Activated CD4-positive, alpha-beta memory T cell treated with anti-CD3 and anti-CD28 coated beads, Interleukin-2, amount 10 ng/mL, durations not matched to agents 7 days and 5 days (primary cell): ENCODE measurements at regions not wholly inside any gene's neighbourhood (a gene's known extent, or its start where the extent isn't known, plus 50 kb on each side); places are given as distances from the start of the nearest gene placed in this dataset.
"Not testable (repeated sequence)": the region's sequence is repeated elsewhere in the genome, so short reads cannot be mapped to it uniquely, and the experiment has no call there.

Experiments
- CTCF ChIA-PET: fragments of 350-600 bp; sonication (Branson Sonifier 250); formaldehyde crosslinking; loops from one replicate; lab custom pipeline; 2021; ENCODE audit warnings: antibody characterized with exemption, inconsistent platforms; lab: Charles Lee
- POLR2A ChIA-PET: fragments of 350-600 bp; sonication (Branson Sonifier 250); formaldehyde crosslinking; loops from one replicate; lab custom pipeline; 2021; ENCODE audit warnings: antibody characterized with exemption; lab: Charles Lee
- DNase-seq: peaks from one replicate; pipeline ENCODE4 v3.0.0-alpha.2; 2020
- H3K27ac Mint-ChIP-seq: one replicate; pipeline ENCODE4 v1.8.0; 2021; ENCODE audit warnings: mild to moderate bottlenecking, mixed read lengths
- H3K27me3 Mint-ChIP-seq: one replicate; pipeline ENCODE4 v1.8.0; 2021; ENCODE audit warnings: mixed read lengths
- H3K36me3 Mint-ChIP-seq: one replicate; pipeline ENCODE4 v1.8.0; 2021; ENCODE audit warnings: low read depth, mixed read lengths
- H3K4me1 Mint-ChIP-seq: one replicate; pipeline ENCODE4 v1.8.0; 2021; ENCODE audit warnings: mixed read lengths
- H3K4me3 Mint-ChIP-seq: one replicate; pipeline ENCODE4 v1.8.0; 2021; ENCODE audit warnings: mild to moderate bottlenecking, mixed read lengths
- H3K9me3 Mint-ChIP-seq: one replicate; pipeline ENCODE4 v1.8.0; 2021; ENCODE audit warnings: mixed read lengths

DNA sequence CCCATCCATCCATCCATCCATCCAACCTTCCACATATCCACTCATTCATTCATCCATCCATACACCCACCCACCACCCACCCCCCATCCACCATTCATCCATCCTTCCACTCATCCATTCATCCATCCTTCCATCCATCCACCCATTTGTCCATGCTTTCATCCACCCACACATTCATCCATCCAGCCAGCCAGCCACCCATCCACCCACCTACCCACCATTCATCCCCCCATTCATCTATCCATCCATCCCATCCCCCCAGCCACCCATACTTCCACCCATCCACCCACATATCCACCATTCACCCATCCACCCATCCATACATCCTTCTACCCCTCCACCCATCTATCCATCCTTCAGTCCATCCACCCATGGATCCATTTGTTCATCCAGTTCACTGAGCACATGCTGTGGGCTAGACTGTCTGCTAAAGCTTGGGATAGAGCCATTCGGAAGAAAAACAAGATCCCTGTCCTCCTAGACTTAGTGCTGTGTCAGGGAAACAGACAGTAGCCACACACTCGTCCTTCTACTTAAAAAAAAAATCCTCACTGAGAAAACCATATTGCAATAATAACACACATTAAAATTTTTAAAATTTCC, 377.5 kb downstream of the ADGRD1 start:
- H3K4me3 Mint-ChIP-seq, result no peak overlapping the region
- DNase-seq, result no peak
- H3K9me3 Mint-ChIP-seq, result no peaks in the 10 kb centered on the region
- no peaks in the 10 kb centered on the region for H3K36me3 Mint-ChIP-seq
- no peaks in the 10 kb centered on the region for H3K27me3 Mint-ChIP-seq
- ChIA-PET CTCF (no interaction called here), POLR2A (no interaction called here)
- H3K4me1 Mint-ChIP-seq, result no peaks in the 10 kb centered on the region
- H3K27ac Mint-ChIP-seq, result no peak overlapping the region

DNA sequence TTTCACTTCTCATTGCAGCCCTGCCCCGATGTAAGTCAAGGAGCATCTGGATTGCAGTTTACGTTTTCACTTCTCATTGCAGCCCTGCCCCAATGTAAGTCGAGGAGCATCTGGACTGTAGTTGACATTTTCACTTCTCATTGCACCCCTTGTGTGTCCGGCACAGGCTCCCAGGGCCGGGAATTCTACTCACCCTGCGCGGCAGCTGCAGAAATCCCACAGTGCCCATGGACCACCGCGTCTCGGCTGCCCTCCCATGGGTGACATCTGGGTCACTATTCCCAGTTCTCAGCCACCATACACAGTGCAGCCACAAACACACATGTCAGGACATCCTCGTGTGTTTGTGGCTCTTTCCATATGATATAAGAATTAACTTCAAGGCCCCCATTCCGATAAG, 378.5 kb downstream of the ADGRD1 start:
- Mint-ChIP-seq H3K4me1 (no peaks in the 10 kb centered on the region), H3K36me3 (no peaks in the 10 kb centered on the region), H3K27ac (no peak overlapping the region), H3K27me3 (no peaks in the 10 kb centered on the region), H3K4me3 (no peak overlapping the region), H3K9me3 (no peaks in the 10 kb centered on the region)
- ChIA-PET POLR2A (no interaction called here), CTCF (no interaction called here)
- DNase-seq, result no peak

DNA sequence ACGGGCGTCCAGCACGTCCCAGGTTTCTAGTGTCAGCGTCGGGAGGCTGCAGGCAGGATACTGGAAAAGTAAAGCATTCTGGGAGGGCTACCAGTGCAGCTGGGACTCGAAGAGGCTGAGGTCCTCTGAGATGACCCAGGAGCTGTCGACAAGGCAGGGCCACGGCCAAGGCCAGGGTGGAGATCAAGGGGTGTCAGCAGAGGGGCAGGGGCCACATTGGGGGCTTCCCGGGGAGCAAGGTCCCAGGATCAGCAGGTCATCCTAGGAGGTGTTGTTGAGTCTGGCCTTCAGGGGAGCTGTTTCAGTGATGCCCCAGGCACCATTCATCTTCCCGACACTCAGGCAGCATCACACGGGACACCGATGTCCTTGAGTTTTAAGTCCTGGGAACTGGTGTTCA, 377.8 kb upstream of the SFSWAP start:
- H3K9me3 Mint-ChIP-seq, result no peaks in the 10 kb centered on the region
- no peaks in the 10 kb centered on the region for H3K27me3 Mint-ChIP-seq
- ChIA-PET CTCF (no interaction called here), POLR2A (no interaction called here)
- H3K36me3 Mint-ChIP-seq, result no peaks in the 10 kb centered on the region
- H3K4me1 Mint-ChIP-seq, result no peaks in the 10 kb centered on the region
- no peak overlapping the region for H3K4me3 Mint-ChIP-seq
- no peak overlapping the region for H3K27ac Mint-ChIP-seq
- peak; percentile 9 for DNase-seq

DNA sequence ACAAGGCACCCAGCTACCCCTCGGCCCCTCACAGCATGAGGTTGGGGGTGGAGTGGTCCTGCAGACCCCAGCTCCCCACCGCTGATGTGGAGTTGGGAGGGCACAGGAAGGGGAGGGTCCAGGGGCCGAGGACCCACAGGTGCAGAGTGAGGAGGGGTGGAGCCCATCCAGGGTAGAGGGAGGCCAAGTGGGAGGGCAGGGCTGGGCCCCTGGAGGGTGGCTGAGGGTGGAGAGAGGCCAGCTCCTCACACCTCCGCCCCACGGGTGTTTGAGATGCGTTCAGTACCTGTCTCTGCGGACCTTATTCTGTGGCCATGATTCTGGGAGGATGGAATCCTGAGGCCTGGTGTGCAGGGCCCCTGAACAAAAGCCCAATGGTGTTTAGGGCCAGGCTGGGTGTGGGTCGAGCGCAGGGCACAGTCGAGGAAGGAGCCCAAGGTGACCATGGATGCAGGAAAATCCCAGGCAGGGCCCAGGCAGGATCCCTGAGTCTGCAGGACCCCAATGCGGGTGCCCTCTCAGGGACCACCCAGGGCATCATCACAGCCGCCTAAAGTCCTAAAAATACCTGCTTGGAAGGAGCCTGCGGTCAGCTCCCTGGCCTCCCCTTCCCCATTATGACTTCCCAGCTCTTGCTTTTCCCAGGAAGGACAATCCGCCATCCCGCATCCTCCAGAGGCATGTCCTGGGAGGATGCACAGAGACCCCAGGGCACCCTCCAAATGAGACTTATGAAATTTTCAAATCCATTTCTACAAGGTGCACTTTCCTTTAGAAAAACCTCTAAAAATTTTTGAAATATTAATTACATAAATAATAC, 377.1 kb upstream of the SFSWAP start:
- Mint-ChIP-seq H3K36me3 (no peaks in the 10 kb centered on the region), H3K4me3 (no peak overlapping the region)

DNA sequence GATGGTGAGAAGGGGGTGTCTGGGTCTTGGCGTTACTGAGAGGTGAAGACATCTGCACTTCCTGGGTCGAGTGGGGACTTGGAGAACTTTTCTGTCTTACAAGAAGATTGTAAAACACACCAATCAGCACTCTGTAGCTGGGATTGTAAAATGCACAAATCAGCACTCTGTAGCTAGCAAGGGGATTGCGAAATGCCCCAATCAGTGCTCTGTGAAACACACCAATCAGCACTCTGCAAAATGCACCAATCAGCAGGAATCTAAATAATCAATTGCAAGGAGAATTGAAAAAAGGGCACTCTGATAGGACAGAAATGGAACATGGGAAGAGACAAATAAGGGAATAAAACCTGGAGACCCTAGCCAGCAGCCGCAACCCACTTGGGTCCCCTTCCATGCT, 376.1 kb upstream of the SFSWAP start:
- no peak overlapping the region for H3K4me3 Mint-ChIP-seq
- CTCF ChIA-PET, result no interaction called here
- no peak overlapping the region for H3K27ac Mint-ChIP-seq
- POLR2A ChIA-PET, result no interaction called here
- no peaks in the 10 kb centered on the region for H3K27me3 Mint-ChIP-seq
- H3K9me3 Mint-ChIP-seq, result no peaks in the 10 kb centered on the region
- DNase-seq, result no peak
- H3K36me3 Mint-ChIP-seq, result no peaks in the 10 kb centered on the region
- H3K4me1 Mint-ChIP-seq, result no peaks in the 10 kb centered on the region

More for the DNA sequence above, 377.1 kb upstream of the SFSWAP start:
- Mint-ChIP-seq H3K27me3 (no peaks in the 10 kb centered on the region), H3K4me1 (no peaks in the 10 kb centered on the region), H3K9me3 (no peaks in the 10 kb centered on the region), H3K27ac (no peak overlapping the region)
- no peak for DNase-seq
- ChIA-PET POLR2A (no interaction called here), CTCF (no interaction called here)

DNA sequence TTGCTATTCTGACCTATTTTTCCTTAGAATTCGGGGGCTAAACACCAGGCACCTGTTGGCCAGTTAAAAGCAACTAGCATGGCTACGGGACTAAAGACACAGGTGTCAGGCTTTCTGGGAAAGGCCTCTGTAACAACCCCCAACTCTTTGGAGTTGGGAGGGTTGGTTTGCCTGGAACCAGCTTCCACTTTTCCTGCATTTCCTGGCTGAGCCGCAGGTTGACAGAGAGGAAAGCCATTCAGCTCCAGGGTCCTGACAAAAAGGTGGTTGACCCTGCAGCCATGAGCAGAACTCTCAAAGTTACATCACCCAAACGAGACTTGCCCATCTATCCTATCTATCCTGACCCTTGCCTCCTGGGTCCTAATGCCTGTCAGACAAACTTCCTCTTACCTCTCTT, 375.4 kb upstream of the SFSWAP start:
- H3K36me3 Mint-ChIP-seq, result no peaks in the 10 kb centered on the region
- H3K9me3 Mint-ChIP-seq, result no peaks in the 10 kb centered on the region
- POLR2A ChIA-PET, result no interaction called here
- no peaks in the 10 kb centered on the region for H3K27me3 Mint-ChIP-seq
- H3K4me3 Mint-ChIP-seq, result no peak overlapping the region
- H3K4me1 Mint-ChIP-seq, result no peaks in the 10 kb centered on the region
- H3K27ac Mint-ChIP-seq, result no peak overlapping the region
- DNase-seq, result no peak
- CTCF ChIA-PET, result no interaction called here

DNA sequence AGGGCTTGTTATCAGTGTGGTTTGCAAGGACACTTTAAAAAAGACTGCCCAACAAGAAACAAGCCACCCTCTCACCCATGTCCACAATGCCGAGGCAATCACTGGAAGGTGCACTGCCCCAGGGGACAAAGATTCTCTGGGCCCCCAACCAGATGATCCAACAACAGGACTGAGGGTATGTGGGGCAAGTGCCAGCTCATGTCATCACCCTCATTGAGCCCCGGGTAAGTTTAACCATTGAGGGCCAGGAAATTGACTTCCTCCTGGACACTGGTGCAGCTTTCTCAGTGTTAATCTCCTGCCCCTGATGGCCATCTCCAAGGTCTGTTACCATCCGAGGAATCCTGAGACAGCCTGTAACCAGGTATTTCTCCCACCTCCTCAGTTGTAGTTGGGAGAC, 373.0 kb upstream of the SFSWAP start:
- H3K9me3 Mint-ChIP-seq, DNase-seq, H3K27me3 Mint-ChIP-seq, CTCF ChIA-PET, H3K4me3 Mint-ChIP-seq, H3K4me1 Mint-ChIP-seq, H3K27ac Mint-ChIP-seq, H3K36me3 Mint-ChIP-seq, POLR2A ChIA-PET: not testable (repeated sequence)

DNA sequence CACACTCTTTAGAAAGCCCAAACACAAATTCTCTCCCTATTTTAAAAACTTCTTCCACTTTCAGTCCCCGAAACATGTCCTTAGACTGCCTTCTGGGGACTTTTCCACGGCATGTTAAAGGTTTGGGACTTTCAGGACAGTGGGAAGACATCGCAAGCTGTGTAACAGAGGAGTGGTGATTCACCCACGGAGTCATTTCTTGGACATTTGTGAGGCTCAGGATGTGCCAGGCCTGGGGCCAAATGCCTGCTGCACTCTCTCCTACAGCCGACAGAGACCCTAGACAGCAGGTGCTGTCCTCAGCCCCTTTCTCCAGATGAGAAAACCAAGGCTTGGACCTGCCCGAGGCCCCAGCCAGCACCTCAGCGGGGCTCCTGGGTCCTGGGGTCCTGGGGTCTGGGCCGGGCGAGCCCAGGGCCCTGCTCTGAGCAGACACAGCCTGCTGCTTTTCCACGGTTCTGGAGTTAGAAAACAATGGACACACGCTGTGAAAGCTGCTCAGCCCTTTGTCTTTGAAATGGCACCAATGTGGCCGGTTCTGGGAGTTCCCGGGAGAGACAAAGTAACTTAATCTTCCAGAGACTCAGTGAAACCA, 370.2 kb upstream of the SFSWAP start:
- Mint-ChIP-seq H3K4me1 (no peaks in the 10 kb centered on the region), H3K36me3 (no peaks in the 10 kb centered on the region), H3K4me3 (no peak overlapping the region), H3K9me3 (no peaks in the 10 kb centered on the region), H3K27ac (no peak overlapping the region), H3K27me3 (no peaks in the 10 kb centered on the region)
- POLR2A ChIA-PET, result no interaction called here
- CTCF ChIA-PET, result no interaction called here
- DNase-seq, result no peak

DNA sequence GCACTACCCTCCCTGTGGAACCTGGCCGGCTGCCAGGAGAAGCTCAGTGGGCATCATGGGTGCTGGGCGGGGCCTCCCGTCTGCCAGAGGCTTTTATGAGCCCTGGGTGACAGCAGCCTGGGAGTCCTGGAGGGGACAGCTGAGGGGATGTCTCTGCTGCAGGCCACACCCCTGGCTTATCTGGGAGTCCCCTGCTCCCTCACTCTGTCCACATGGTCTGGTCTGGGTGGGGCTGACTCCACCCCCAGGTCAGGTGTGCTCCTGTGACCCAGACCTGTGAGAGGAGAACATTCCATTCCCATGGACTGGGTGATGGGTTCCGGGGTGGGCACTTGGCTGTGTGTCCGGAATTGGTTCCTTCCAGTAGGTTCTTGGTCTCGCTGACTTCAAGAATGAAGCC, 369.3 kb upstream of the SFSWAP start:
- H3K27me3 Mint-ChIP-seq, POLR2A ChIA-PET, CTCF ChIA-PET: not testable (repeated sequence)

DNA sequence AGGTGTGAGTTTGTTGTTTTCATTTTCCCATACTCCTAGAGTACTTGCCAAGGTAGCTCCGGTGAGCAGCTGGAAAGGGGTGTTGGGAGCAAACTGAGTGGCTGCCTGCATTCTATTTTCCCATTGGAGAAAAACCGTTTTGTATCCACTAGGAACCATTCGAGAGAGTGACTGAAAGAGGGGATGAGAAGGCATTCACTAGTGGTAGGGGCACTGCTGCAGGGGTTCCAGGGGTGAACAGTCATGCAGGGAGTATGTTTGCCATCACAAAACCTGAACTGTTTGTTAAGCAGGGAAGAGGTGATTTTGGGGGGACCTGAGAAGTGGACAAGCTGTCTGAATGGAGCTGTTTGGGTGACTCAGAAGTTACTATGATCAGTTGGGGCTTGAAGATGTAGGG, 367.5 kb upstream of the SFSWAP start:
- H3K27ac Mint-ChIP-seq, H3K4me3 Mint-ChIP-seq, H3K9me3 Mint-ChIP-seq, H3K27me3 Mint-ChIP-seq, POLR2A ChIA-PET, H3K4me1 Mint-ChIP-seq, H3K36me3 Mint-ChIP-seq, DNase-seq, CTCF ChIA-PET: not testable (repeated sequence)

More for the DNA sequence above, 369.3 kb upstream of the SFSWAP start:
- not testable (repeated sequence) for H3K27ac Mint-ChIP-seq, H3K9me3 Mint-ChIP-seq, H3K4me1 Mint-ChIP-seq, DNase-seq, H3K4me3 Mint-ChIP-seq, H3K36me3 Mint-ChIP-seq

DNA sequence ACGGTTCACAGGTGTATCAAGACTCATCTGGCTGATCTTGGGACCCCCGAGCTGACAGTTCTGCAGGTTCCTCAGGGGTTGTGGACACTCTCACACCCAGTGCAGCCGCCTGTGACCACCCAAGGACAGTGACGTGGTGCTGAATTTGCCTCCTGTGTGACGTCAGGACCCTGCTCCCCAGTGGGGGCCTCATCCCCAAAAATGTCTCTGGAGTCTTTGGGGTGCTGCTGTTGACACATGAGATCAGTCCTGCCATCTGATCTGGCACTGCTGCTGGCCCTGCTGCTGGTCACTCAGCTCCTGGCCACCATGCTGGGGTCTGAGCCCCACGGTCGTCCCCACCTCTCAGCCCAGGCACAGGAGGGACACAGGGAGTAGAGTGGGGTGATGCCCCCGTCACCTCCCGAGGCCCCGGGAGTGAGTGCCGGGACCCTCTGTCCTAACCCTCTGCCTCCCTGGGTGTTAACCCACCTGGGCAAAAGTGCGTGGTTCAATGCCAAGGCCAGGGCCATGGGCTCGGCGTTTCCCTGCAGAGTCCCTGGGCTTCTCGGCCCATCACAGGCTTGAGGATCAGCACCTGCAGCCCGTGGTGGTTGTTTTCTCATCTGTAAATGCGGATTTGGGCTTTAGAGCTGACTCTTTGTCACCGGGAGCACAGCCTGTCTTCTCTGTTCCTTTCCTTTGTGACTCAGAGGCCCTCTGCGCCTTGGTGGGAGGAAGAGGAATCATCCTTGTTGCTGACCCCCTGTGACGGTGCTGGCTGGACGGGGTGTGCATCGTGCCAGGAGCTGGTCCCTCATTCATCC, 366.0 kb upstream of the SFSWAP start:
- POLR2A ChIA-PET, CTCF ChIA-PET, H3K4me1 Mint-ChIP-seq, H3K36me3 Mint-ChIP-seq, H3K27me3 Mint-ChIP-seq, DNase-seq, H3K27ac Mint-ChIP-seq, H3K4me3 Mint-ChIP-seq, H3K9me3 Mint-ChIP-seq: not testable (repeated sequence)

DNA sequence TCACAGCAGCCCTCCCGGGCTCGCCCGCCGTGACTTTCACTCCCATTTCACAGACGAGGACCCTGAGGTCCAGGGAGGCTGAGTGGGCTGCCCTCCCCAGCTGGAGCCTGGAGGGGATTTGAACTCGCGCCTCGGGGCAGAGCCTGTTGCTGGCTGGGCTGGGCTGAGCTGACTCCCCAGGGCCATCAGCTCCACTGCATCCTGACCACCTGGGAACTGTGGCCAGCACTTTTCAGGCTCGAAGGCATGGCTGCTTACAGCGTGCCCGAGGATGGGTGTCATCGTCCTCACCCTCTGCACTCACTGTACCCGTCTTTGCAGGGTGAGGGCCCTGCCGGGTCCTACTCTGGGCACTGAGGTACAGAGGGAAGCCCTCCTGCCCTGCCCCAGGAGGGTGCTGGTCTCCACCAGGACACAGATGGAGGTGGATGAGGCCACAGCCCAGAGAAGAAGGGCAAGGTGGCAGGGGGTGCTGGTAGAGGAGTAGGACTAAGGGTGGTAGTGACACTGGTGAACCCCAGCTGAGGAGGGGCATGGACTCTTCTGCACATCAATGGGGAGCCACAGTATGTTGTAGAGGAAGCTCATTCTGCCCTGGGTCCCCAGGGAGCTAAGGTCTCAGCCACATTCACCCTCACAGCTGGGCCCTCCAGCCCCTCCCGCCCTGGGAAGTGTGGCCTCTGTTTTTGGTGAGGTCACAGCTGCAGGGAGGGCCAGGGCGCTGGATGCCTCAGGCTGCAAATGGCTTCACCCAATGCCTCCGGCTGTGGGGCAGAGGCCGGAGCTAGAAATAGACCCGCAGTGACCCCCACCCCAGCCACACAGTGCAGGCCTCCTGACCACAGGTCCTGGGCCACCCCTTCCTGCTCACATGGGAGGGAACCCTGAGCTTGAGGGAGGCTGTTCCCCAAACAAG, 365.1 kb upstream of the SFSWAP start:
- no peak for DNase-seq
- Mint-ChIP-seq H3K9me3 (no peaks in the 10 kb centered on the region), H3K27me3 (no peaks in the 10 kb centered on the region), H3K27ac (no peak overlapping the region), H3K4me3 (no peak overlapping the region), H3K36me3 (no peaks in the 10 kb centered on the region), H3K4me1 (no peaks in the 10 kb centered on the region)
- ChIA-PET POLR2A (no interaction called here), CTCF (no interaction called here)
